ENCODE measurements at regions not wholly inside any gene's neighbourhood (a gene's known extent, or its start where the extent isn't known, plus 50 kb on each side); places are given as distances from the start of the nearest gene placed in this dataset.

DNA sequence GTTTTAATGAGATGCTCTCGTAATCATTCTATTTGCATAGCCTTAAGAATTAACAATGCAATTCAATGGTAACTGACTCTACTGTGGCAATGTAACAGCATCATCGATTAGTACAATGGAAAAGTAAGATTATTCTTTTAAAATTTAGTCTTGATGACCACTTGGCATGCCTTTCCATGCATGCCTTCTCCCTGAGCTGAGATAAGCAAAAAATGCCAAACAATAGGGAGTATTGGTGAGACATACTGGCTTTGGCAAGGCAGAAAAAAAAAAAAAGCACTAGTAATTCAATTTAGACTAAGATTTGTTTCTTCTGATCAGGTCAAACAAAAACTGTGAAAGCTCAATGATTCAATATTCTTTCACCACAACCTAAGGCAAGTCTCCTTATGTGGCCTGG, 110.8 kb upstream of the TRIB2 start:
- Histone ChIP-seq H4K20me1 (replicated peaks; ENCODE audit: control insufficient read depth, extremely low read depth, insufficient read depth, low read length) (no peaks in the 10 kb centered on the region), H3K9ac (replicated peaks; ENCODE audit: extremely low read depth, insufficient read depth, low read length) (no peak overlapping the region), H3K4me2 (ENCODE audit: insufficient read depth, low read length) (no peak overlapping the region), H3K9me3 (replicated peaks; ENCODE audit: control insufficient read depth, insufficient read depth, low read length) (no peaks in the 10 kb centered on the region), H2AFZ (ENCODE audit: low read depth, low read length) (no peak overlapping the region), H3K36me3 (ENCODE audit: control insufficient read depth in 2 of 2, extremely low read depth in 1 of 2, insufficient read depth in 2 of 2, low read length in 2 of 2) (no peaks in the 10 kb centered on the region), H3K27ac (ENCODE audit: insufficient read depth, low read depth, low read length) (no peak overlapping the region), H3K27me3 (ENCODE audit: control insufficient read depth in 2 of 2, insufficient read depth in 2 of 2, low read length in 2 of 2) (peaks cover 0 to 3% of the 10 kb centered on the region in 2 experiments), H3K9me1 (replicated peaks; ENCODE audit: control insufficient read depth, extremely low read depth, insufficient read depth, low read length) (no peaks in the 10 kb centered on the region), H3K4me1 (ENCODE audit: control insufficient read depth, extremely low read depth, insufficient read depth, low read length) (no peaks in the 10 kb centered on the region), H3K79me2 (ENCODE audit: control insufficient read depth, insufficient read depth, low read length) (no peaks in the 10 kb centered on the region), H3K4me3 (replicated peaks in 1 of 3; ENCODE audit: insufficient read depth in 1 of 3, low read depth in 1 of 3, low read length in 3 of 3) (no peak overlapping the region)
- no peak for DNase-seq (ENCODE audit: low read depth, low spot score)
- dilution Hi-C loops (cut with MboI; ENCODE audit: extremely low pct_ligation_motif_present, low sequenced_read_pairs) (no loop called here), intact Hi-C loops (cut with micrococcal nuclease) (loop anchor here (2.0 kb wide), 1 partner anchor 19 kb away; no protein-coding TSS in a partner anchor)
- ChIA-PET POLR2A (no interaction called here), CTCF (interaction anchor here (0.8 to 1.2 kb wide), 3 partner anchors 13 to 401 kb away, joined by 4 read pairs; partner anchors contain the start of gene TRIB2)
- TF ChIP-seq MYC (IDR thresholded peaks at IDR 0.05; ENCODE audit: low read depth, low read length) (no peak), POLR2AphosphoS5 (IDR thresholded peaks at IDR 0.05; ENCODE audit: insufficient read depth, low read depth, low read length) (no peak), POLR2A (IDR thresholded peaks at IDR 0.05; ENCODE audit: low read depth, low read length) (no peak), MAX (IDR thresholded peaks at IDR 0.05; ENCODE audit: insufficient read depth, insufficient read length) (no peak), EZH2 (IDR thresholded peaks at IDR 0.05; ENCODE audit: borderline replicate concordance, low read depth, low read length, severe bottlenecking) (no peak), CTCF (IDR thresholded peaks at IDR 0.05; ENCODE audit: extremely low read depth in 1 of 2, insufficient read depth in 1 of 2, low read depth in 1 of 2, low read length in 2 of 2) (no peak), JUN (IDR thresholded peaks at IDR 0.05; ENCODE audit: borderline replicate concordance, insufficient read depth, insufficient read length, low read depth) (no peak), GATA2 (IDR thresholded peaks at IDR 0.05; ENCODE audit: insufficient read depth, insufficient read length, low read depth, low read length) (no peak), FOS (IDR thresholded peaks at IDR 0.05; ENCODE audit: borderline replicate concordance, insufficient read depth, low read length) (no peak)
- BruUV-seq (replicated peaks) = no TSS peak
- FAIRE-seq = no peak

Measured in endothelial cell of umbilical vein (primary cell).